CD4-positive, alpha-beta T cell treated with Interleukin-2 at 100 ng/mL for 4 hours (primary cell): ENCODE measurements at regions not wholly inside any gene's neighbourhood (a gene's known extent, or its start where the extent isn't known, plus 50 kb on each side); places are given as distances from the start of the nearest gene placed in this dataset.

ENCODE experiments used
- DNase-seq: peaks from one replicate; pipeline ENCODE4 v3.0.0-alpha.2; 2020; ENCODE audit warnings: low spot score

DNA sequence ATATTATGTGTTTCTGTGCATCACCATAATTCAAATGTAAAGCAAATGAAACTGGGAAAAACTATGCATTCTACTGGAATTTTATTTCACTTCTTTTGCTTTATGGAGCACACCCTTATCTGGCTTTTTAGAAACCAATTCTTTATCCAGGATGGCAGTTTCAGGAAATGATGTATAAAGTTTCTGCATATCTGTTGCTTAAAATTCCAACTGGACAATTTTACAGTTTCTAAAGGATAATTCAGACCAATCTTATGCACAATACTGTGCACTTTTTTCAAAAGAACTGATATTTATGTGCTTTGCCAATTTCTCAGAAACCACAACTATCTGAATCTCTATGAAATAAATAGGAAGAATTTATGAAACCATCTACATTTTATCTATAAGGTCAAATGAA, 246.5 kb upstream of the MIR17HG start:
- DNase-seq, result no peak

DNA sequence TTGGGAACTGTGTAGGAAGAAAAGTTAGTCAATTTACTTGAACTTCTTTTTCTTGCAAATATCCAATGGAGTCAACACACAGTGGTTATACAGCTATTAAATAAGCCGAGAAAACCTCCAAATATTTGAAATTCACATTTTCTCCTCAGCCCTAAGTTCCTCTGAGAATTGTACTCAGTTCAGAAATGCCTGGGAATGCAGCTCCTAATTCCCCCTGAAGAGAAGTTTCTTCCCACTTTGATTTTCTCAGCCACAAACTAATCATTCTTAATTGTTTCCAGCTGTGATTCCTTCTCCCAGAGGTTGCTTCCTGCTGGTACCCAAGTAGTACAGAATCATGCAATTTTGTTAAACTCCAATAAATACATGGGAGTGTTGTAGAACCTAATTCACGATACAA, 246.1 kb upstream of the MIR17HG start:
- DNase-seq, result no peak

DNA sequence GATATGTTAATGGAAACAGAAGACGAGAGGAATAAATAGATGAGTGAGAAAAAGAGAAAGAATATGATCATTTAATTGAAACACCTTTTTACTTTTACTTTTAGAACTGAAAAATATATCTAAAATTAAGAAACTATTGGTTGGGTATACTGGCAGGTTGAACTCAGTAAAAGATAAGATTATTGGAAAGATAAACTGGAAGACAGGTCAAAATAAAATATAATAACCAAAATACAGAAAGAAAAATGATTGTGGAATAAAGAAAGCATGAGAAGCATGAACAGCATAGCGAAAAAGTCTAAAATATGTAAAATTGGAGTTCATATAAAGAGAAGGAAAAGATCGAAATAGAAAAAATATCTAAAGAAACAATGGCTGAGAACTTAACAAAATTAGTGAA, 242.2 kb upstream of the MIR17HG start:
- no peak for DNase-seq

DNA sequence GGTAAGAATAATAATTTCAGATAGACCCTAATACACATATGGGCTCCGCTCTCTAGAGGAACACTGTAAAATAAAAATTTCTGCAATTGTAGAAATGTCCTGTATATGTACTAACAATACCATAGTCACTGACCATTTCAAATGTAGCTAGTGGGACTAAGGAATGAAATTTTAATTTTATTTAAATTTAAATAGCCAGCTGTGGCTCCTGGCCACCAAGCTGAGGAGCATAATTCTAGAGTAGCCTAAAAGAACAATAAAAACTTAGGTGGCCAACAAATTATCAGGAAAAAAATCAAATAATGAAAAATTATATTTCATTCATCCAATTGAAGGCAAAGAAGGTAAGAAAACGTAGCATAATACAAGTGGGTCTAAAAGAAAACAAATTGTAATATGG, 240.9 kb upstream of the MIR17HG start:
- DNase-seq, result no peak

DNA sequence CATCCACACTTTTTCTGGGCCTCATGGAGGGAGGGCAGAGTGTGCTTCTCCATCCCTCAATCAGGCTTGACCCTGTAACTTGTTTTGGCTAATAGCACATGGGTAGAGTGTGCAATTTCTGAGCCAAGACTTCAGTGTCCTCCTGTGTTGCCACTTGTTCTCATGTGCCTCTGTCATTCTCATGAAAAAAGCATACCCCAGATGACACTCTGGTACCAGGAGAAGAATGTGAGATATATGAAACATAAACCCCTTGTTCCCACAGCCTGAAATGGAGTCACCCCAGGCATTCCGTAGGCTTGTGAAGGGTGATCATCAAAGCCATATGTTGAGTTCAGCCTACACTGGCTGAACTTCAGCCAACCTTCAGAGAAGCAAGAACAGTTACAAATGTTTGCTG, 239.2 kb upstream of the MIR17HG start:
- DNase-seq, result no peak

DNA sequence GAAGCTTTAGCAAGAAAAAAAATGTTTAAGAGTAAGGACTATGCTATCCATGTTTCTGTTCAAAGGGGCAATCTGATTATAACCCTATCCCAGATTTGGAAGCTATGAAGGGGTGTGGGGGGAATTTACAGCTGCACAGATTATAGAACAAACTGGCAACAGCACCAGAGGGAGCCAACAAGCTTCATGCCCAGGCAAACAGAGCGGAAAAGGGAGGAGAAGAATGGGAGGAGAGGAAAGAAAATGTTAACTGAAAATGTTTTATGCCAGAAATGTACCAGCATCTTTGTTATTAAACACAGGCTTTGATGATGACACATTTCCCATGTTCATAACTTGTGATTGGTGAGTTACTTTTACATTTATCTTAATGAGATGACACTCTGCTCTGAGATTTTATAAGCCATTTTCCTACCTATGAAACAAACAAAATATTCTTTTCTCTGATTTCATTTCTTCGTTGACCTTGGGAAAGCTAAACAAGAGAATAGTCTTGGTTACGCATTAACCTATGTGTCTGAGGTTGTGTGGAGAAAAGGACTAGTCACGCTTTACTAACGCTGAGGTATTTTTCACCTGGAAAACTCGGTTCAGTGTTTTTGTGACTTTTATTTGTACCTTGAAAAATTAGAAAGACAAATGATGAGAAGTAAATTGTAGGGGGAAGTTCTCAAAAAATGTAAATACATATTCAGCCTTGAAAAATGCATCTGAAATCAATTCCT, 235.8 kb upstream of the MIR17HG start:
- DNase-seq, result no peak

DNA sequence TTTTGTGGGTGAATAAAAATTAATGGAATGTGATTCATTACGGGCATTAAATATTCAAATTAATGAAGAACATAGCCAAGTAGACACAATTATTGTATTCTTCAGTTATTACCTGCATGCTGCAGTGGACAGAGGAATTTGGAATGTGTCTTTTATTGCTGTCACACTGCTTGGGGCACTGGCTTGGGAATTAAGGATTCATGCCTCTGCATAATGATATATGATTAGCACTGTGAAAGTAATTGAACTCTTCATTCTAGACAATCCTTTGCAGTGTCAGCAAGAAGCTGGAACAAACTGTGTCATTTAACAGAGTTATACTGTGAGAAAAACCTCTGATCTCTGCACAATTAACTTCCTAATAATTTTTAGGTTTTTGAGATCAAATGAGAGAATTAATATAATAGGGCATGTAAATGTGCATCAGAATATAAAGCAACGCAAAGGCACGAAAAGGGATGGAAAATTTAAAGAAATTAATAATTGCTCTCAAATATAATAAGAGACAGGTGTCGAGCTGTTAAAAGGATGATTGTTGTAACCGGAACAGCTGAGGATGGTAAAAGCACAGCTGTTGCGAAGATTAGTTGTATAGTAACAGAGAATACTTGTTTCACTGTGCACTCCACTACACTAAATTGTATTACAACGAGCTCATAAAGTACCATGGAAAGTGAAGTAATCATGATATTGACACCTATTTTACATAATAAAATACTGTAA, 235.1 kb upstream of the MIR17HG start:
- no peak for DNase-seq

DNA sequence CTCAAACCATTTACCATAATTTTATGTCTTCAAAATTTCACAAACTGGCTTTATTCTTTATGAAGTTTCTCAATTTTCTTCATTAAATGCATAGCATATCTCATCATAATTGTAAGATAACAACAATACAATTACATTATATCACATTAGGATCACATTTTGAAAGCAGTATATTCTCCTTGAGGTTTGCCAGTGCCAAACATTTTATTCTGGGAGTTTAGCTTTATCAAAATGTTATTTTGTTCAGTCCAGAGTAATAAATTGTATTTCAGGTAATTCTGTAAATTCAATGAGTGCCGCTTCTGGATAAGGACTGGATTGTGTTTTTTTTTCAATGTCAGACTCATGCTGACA, 234.6 kb upstream of the MIR17HG start:
- no peak for DNase-seq

DNA sequence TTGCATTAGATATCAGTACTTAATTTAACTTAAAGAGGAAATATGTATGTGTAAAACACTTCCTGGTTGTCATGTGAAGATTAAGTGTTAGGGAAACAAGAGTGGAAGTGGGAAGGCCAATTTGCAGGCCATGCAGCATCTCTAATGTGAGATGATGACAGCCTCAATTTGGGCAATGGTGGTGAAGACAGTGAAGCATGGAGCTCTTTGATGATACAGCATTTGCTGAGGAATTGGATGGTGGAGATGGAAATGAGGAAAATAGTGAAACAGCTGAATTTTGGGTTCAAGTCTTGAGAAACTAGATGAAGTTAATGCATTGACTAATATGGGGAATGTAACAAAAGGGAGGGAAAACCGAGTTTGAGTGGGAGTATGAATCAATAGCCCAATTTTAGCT, 231.7 kb upstream of the MIR17HG start:
- DNase-seq, result no peak

DNA sequence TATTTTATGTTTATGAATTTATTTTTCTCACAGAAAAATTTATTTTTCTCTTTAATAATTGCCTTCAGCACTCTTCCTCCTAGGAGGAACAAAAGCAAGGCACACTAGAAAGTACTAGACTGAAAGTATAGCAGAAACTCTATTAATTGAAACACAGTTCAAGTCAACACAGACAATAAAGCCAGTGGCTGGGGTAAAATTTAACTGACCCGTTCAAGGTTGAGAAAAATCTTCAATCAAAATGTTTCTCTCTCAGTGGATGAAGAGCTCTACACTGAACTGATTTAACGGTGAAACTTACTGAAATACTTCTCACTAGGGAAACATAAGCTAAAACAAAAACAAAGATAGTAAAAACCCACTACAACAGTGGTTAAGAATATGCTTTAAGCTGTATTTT, 230.1 kb upstream of the MIR17HG start:
- DNase-seq, result no peak

DNA sequence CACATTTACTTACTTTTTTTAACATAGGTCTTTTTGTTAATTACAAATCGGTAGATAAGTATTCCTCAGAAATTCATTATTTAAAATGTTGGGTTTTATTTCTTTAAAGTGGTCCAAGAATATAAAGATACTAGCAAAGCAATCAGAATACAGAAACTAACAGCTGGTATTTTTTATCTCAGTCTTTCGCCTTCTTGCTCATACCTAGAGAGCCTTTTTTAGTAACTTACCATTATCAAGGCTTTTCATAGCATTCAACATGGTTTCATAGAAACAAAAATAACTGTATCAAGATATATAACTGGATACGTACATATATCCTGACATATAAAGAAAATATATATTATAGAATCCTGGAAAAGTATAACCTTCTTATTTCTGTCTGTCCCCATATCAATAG, 227.8 kb upstream of the MIR17HG start:
- DNase-seq, result no peak

DNA sequence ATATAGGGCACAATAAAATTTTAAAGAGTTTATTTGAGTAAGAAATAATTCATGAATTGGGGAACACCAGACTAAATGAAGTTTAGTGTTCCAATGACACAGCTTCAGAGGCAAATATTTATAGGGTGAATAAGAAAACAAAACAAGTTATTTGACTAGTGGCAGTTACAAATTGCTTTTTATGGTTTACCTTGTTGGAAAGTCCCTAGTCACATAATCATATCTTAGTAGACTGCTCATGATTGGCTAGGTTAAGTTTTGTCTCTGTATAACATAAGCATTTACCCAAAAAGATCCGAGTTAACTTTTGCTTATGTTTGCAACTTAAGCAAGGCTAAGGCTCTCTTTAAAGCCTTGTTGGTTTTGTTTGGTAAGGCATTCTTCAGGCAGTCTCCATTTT, 224.7 kb upstream of the MIR17HG start:
- no peak for DNase-seq

DNA sequence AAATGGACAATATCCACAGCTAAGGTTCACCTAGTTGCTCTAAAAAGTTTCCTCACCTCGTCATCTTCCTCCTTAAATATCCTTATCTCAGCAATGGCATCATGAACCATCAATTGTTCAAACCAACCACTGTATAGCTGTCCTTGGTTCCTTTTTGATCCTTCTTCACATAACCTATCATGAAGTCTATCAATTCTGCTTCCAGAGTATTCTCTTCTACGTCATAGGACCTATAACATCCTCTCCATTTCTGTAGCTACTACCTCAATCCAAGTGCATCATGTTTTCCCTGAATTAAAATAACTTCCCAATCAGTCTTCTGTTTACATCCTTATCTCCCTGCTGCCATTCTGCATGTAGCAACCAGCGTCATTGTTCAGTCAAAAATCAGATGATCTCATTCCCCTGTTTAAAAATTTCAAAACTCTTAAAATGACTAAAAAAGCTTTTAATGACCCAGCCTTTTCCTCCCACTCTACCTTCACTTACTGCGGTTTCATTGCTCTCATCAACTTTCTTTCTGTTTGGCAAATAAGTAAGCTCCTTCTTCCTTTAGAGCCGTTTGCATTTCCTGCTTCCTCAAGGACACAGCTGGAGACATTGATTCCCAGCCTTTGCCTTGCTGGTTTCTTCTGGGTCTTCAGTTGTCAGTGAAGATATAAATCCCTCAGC, 223.9 kb upstream of the MIR17HG start:
- no peak for DNase-seq

DNA sequence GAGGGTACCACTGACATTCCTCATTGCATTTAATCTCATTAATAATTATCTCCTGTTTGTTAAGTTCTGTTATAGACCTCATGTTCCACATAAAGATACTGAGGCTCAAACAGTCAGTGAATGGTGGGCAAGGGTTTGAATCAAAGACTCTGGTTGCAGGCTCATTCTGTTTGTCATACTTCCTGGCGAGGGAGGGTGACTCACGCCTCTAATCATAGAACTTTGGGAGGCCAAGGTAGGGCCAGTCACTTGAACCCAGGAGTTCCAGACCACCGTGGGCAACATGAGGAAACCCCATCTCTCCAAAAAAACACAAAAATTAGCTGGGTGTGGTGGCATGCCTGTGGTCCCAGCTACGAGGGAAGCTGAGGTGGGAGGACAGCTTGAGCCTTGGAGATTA, 220.7 kb upstream of the MIR17HG start:
- no peak for DNase-seq

DNA sequence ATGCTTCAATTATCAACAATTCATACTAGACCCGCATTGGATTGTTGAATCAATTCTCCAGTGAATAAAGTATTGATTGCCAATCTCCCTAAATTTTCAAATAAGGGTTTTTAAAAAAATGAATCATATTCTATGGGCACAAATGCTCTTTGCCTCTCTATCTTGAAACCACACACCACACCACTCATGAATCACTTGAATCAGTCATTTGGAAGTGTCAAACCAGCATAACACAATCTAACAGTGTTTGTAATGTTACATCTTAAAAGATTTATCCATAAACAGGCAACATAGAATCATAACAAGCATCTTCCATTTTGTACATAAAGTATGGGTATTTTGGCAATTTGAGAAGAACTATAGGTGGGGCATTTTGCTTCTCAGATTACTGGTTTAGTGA, 219.5 kb upstream of the MIR17HG start:
- DNase-seq, result no peak

DNA sequence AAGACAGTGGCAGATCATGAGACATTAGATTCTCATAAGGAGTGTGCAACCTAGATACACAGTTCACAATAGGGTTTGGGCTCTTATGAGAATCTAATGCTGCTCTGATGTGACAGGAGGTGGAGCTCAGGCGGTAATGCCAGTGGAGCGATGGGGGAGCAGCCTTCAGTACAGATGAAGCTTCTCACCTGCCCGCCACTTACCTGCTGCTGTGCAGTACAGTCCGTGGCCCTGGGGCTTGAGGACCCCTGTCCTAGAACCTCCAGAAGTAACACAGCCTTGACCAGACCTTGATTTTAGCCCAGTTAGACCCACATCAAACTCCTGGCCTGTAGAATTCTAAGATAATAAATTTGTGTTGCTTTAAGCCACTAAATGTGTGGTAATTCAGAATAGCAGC, 215.1 kb upstream of the MIR17HG start:
- DNase-seq, result no peak

DNA sequence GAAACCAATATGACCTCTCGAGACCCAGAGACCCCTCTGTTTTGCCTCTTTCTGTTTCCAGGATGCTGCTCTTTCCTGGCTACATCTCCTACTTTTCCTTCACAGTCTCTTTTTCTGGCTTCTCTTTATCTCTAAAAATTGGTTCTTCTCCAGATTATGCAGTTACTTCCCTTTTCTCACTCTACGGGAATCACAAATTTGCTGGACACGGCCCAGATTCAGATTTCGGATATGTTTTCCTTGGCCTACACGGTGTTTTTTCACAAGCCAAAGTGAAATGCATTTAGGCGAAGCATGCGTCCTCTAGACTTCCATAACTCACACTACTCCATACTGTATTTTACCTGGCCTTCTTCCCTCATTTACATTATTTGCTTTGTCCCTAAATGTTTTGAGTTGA, 214.7 kb upstream of the MIR17HG start:
- no peak for DNase-seq

DNA sequence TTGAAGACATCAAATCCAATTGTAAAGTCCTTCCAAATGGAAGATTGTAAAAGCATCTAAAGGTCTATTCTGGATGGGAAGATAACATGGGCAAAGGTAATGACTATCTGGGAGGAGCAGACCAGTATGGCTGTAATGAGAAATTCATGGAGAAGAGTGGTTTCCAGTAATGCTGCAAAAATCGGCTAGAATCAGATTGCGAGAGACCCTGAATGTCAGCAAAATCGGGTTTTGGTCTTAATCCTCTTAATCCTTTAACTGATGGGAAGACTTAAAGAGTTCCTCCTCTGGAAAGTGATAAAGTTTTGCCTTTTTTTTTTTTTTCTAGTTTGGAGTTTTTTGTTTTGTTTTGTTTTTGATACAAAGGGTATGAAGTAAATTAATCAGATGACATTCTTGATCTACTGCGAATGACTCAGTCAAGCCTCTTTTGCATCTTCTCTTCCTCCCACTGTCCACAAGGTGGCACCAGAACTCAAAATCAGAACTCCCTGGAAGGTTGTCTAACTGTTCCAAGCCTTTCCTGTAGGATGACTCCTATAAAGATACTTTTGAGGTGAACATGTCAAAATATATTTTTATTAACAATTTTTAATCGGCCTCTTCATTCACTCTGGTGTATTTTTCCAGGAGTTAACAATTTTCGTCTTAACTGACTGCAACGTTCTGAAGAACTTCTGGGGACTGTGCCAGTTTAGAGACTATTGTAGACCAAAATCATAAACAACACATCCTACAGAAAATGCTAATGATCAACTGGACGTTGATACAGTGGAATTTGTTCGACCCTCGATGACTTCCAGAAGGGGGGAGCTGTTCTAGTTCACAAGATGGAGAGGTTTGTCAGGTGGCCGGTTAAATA, 213.3 kb upstream of the MIR17HG start:
- peak; percentile 47 for DNase-seq

DNA sequence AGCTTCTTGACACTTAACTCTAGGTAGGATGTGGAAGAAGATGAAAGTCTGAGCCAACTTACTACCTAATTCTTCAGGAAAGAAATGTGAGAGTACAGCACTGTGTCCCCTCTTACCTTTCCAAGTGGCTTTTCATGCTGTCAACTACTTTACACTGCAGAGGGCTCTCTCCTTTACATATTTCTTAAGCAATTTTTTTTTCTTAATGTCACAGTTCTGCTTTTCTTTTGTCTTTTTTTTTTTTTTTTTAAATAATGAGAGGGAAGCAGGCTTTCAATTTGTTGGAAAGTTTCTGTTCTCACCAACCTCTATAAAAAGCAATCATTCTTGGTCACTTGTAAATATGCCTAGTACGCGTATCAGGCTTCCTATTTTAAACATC, 212.7 kb upstream of the MIR17HG start:
- no peak for DNase-seq

DNA sequence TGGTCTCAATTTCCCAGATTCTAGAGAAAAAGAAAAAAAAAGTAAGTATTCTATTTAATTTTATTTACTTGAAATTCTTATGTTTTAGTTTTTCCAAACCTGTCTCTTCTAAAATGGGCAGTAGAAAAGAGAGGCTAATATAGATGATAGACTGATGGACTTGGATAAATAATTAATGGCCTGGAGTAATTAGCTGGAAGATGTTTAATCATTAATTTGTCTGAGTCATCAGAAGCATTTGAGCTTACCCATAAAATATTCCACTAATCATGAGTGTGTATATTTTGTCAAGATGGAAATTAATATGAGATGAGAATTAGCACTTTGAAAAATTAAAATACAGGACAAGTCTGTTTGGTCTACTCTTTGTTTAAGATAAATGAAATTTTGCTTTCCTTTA, 212.1 kb upstream of the MIR17HG start:
- DNase-seq, result no peak

DNA sequence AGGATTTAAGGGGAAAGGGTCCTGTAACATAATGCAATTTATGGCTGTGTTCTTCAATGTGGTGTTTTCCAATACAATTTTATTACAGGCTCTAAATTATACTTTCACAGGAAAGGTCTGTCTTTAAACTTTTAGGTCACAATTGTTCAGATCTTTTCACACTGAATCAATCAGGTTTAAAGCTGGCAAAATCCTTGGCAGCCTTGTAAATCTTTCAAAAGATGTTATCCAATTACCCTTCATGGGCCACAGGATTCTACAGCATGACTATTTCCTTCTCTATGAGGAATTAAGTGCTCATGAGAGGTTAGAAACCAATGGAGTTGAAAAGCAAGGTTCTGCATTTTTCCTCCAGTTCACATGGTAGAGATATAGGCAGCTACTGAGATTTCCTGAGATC, 211.5 kb upstream of the MIR17HG start:
- no peak for DNase-seq

DNA sequence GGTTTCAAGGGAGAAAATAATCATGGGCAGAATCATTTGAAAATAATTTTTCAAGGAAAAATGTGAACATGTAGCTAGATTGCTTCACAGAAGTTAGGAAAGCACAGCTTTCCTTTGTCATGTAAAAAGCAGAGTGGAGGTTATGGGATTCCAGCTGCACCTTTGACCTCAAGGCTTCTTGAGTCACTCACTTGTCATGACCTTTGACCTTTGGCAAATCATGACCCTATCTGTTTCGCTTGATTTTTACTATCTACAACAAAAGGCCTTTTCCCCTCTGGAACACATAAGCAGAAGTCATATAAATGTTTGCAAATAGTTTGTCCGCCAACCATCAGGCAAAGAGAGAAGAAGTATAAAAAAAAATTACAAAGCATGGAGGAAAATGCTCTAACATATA, 210.7 kb upstream of the MIR17HG start:
- DNase-seq, result no peak

DNA sequence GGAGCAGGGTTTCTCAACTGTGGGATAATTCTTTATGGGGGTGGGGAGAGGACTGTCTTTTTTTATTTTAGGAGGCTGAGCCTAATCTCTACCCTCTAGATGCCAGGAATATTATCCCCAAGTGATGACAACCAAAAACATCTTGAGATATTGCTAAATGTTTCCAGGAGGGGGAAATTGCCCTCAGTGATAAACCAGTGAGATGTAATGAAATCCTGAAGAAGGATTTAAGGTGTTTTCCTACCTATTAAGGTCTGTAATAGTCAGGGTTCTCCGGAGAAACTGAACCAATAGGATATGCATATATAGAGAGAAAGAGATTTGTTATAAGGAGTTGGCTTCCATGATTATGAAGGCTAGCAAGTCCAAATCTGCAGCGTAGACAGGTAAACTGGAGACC, 208.3 kb upstream of the MIR17HG start:
- no peak for DNase-seq
